Loucy (cell line): ENCODE measurements at regions not wholly inside any gene's neighbourhood (a gene's known extent, or its start where the extent isn't known, plus 50 kb on each side); places are given as distances from the start of the nearest gene placed in this dataset.

Source experiments
- H2AFZ ChIP-seq: fragments of 200-600 bp; sonication (generic); 2 replicates; pipeline ENCODE4 v1.6.0; 2016; ENCODE audit warnings: antibody characterized with exemption, mild to moderate bottlenecking, low read length, moderate library complexity
- H3F3A ChIP-seq: fragments of 200-600 bp; 2 replicates; pipeline ENCODE4 v1.6.0; 2016; ENCODE audit warnings: antibody characterized with exemption, low read depth, mild to moderate bottlenecking
- H3K27me3 ChIP-seq: fragments of 200-600 bp; sonication (generic); 2 replicates; pipeline ENCODE4 v1.6.1; 2014; ENCODE audit warnings: low read length, mild to moderate bottlenecking; ENCODE audit not compliant: insufficient read depth, poor library complexity, severe bottlenecking
- H3K36me3 ChIP-seq: fragments of 200-600 bp; sonication (generic); 2 replicates; pipeline ENCODE4 v1.6.1; 2016; ENCODE audit warnings: low read length; ENCODE audit not compliant: insufficient read depth
- H3K4me1 ChIP-seq: fragments of 200-600 bp; sonication (generic); 2 replicates; pipeline ENCODE4 v1.5.1; 2014; ENCODE audit warnings: low read length, mild to moderate bottlenecking; ENCODE audit not compliant: insufficient read depth, poor library complexity, severe bottlenecking
- H3K4me2 ChIP-seq: fragments of 200-600 bp; sonication (generic); 2 replicates; pipeline ENCODE4 v1.6.0; 2014; ENCODE audit warnings: antibody characterized with exemption, low read length, low read depth, mild to moderate bottlenecking; ENCODE audit not compliant: poor library complexity, severe bottlenecking
- H3K4me3 ChIP-seq: fragments of 200-600 bp; sonication (generic); 2 replicates; pipeline ENCODE4 v1.5.1; 2014; ENCODE audit warnings: low read length, mild to moderate bottlenecking, mixed read lengths; ENCODE audit not compliant: poor library complexity, severe bottlenecking
- H3K79me2 ChIP-seq: fragments of 200-600 bp; sonication (generic); 2 replicates; pipeline ENCODE4 v1.6.1; 2014; ENCODE audit warnings: low read length; ENCODE audit not compliant: insufficient read depth
- H3K9ac ChIP-seq: fragments of 200-600 bp; sonication (generic); 2 replicates; pipeline ENCODE4 v1.6.0; 2014; ENCODE audit warnings: mild to moderate bottlenecking, low read depth, low read length, moderate library complexity; ENCODE audit not compliant: poor library complexity, severe bottlenecking
- H3K9me2 ChIP-seq: fragments of 200-600 bp; sonication (generic); replicated peaks from 2 replicates; pipeline ENCODE4 v1.6.1; 2016; ENCODE audit warnings: low read depth, low read length, mixed read lengths
- H3K9me3 ChIP-seq: fragments of 200-600 bp; sonication (generic); 2 replicates; pipeline ENCODE4 v1.6.1; 2014; ENCODE audit warnings: mild to moderate bottlenecking, antibody characterized with exemption, low read length, low read depth; ENCODE audit not compliant: insufficient read depth
- H4K20me1 ChIP-seq: fragments of 200-600 bp; sonication (generic); 2 replicates; pipeline ENCODE4 v1.6.0; 2014; ENCODE audit warnings: antibody characterized with exemption, low read length, mild to moderate bottlenecking; ENCODE audit not compliant: insufficient read depth, poor library complexity, severe bottlenecking
- EZH2phosphoT487 ChIP-seq: fragments of 200-600 bp; IDR thresholded peaks from 2 replicates; pipeline ENCODE4 v1.6.1; 2018; ENCODE audit warnings: antibody characterized with exemption, mild to moderate bottlenecking, moderate library complexity, borderline replicate concordance
- TF ChIP-seq, protein P1 (sequence below): fragments of 200-600 bp; sonication (generic); conservative IDR thresholded peaks from 2 replicates; pipeline ENCODE4 v1.5.1; 2014; ENCODE audit warnings: mild to moderate bottlenecking, antibody characterized with exemption, low read length

DNA sequence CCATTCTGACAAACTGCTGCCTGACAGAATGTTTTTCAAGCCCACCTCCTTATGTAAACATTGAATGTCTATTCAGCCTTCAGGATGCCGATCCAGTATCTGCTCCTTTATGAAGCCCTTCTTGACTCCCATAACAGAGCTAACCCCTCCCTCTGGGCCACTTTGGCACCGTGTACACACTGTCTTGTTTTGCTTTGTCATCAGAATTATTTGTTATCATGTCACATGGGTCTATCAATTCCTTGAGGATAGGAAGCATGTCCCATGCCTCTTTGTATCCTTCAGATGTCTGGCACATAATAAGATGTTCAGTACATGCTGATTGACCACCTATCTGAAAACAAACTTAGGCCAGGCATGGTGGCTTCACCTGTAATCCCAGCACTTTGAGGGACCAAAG lies 92.3 kb downstream of the PRLHR start:
- TF ChIP-seq, protein P1, sequence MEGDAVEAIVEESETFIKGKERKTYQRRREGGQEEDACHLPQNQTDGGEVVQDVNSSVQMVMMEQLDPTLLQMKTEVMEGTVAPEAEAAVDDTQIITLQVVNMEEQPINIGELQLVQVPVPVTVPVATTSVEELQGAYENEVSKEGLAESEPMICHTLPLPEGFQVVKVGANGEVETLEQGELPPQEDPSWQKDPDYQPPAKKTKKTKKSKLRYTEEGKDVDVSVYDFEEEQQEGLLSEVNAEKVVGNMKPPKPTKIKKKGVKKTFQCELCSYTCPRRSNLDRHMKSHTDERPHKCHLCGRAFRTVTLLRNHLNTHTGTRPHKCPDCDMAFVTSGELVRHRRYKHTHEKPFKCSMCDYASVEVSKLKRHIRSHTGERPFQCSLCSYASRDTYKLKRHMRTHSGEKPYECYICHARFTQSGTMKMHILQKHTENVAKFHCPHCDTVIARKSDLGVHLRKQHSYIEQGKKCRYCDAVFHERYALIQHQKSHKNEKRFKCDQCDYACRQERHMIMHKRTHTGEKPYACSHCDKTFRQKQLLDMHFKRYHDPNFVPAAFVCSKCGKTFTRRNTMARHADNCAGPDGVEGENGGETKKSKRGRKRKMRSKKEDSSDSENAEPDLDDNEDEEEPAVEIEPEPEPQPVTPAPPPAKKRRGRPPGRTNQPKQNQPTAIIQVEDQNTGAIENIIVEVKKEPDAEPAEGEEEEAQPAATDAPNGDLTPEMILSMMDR: no peak
- no peak for TF ChIP-seq EZH2phosphoT487
- no peaks in the 10 kb centered on the region for H3K9me3 ChIP-seq
- H3K36me3 ChIP-seq: no peaks in the 10 kb centered on the region
- no peak overlapping the region for H3K9ac ChIP-seq
- H2AFZ ChIP-seq: no peak overlapping the region
- H4K20me1 ChIP-seq: no peaks in the 10 kb centered on the region
- no peaks in the 10 kb centered on the region for H3F3A ChIP-seq
- no peaks in the 10 kb centered on the region for H3K9me2 ChIP-seq
- H3K27me3 ChIP-seq: no peaks in the 10 kb centered on the region
- H3K79me2 ChIP-seq: no peaks in the 10 kb centered on the region
- H3K4me1 ChIP-seq: no peaks in the 10 kb centered on the region
- no peak overlapping the region for H3K4me3 ChIP-seq
- H3K4me2 ChIP-seq: no peak overlapping the region

DNA sequence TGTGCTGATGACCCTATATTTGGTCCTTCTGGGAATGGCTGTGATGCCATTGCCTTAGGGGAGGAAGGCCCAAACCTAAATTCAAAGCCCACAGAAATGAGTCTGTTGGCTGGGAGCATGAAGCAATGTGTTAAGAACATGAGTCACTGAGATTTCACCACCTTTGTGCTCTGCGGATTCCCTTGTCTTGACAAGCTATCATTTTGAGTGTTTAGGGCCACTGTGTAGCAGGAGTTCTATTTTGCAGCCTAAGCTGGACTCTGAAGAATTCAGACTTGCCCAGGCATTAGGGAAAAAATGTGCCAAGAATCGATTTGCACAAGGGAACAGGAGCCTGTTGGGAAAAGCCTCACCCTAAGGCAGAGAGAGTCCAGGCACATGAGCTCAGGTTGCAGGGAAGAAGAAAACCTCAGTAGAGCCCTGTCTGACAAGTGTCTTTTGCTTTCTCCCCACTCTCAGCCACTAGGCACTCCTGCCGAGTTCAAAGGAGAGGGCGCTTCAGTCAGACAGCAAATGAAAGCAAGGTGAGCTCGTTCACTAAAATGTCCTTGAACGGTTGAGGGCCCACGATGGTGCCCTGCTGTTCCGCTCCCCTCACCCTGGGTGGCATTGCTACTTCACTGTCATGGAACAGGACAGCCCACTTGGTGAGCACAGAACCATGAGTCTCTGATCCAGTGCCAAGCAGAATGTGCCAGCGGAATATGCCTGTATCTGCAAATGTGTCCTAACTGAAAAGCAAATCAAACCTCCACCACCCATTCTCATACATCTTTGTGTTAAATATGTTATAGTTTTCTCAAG lies 93.6 kb downstream of the PRLHR start:
- Histone ChIP-seq H3K79me2 (no peaks in the 10 kb centered on the region), H3K9me2 (no peaks in the 10 kb centered on the region), H3K9ac (no peak overlapping the region), H2AFZ (no peak overlapping the region), H3K4me3 (no peak overlapping the region), H3K4me2 (no peak overlapping the region), H3K27me3 (no peaks in the 10 kb centered on the region), H3K36me3 (no peaks in the 10 kb centered on the region), H4K20me1 (no peaks in the 10 kb centered on the region), H3K4me1 (no peaks in the 10 kb centered on the region), H3F3A (no peaks in the 10 kb centered on the region), H3K9me3 (no peaks in the 10 kb centered on the region)
- TF ChIP-seq, protein P1: no peak
- no peak for TF ChIP-seq EZH2phosphoT487

DNA sequence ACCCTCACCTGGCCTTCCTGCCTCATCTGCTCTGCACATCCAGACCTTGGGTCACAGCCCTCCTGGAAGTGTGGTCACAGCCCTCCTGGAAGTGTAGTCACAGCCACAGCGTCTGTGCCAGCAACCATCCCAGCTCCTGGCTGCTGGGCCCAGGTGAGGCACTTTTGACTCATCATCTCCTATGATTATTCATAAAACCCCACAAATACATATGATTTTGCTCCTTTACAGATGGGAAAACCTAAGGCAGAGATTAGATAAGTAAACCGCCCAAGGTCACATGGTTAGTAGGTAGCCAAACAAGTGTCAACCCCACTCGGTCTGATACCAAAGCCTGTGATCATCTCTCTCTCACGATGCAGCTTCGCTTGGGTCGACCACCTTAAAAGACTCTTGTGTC lies 94.3 kb downstream of the PRLHR start:
- Histone ChIP-seq H3K4me3 (no peak overlapping the region), H3K4me2 (no peak overlapping the region), H3F3A (no peaks in the 10 kb centered on the region), H3K4me1 (no peaks in the 10 kb centered on the region), H3K9me2 (no peaks in the 10 kb centered on the region), H3K36me3 (no peaks in the 10 kb centered on the region), H3K27me3 (no peaks in the 10 kb centered on the region), H2AFZ (no peak overlapping the region), H3K9ac (no peak overlapping the region), H4K20me1 (no peaks in the 10 kb centered on the region), H3K9me3 (no peaks in the 10 kb centered on the region), H3K79me2 (no peaks in the 10 kb centered on the region)
- TF ChIP-seq, protein P1: no peak
- no peak for TF ChIP-seq EZH2phosphoT487
